Vagina (tissue), 2 donors: ENCODE measurements at regions not wholly inside any gene's neighbourhood (a gene's known extent, or its start where the extent isn't known, plus 50 kb on each side); places are given as distances from the start of the nearest gene placed in this dataset.

Experiments used
- CTCF ChIP-seq, 3 experiments: fragments of 450-650 bp in 2 of 3; fragments of 200-600 bp in 1 of 3; sonication (generic) in 1 of 3; IDR thresholded peaks; one replicate each; pipeline ENCODE4 v1.5.1; 2017 to 2019; ENCODE audit warnings: antibody characterized with exemption in 3 of 3, mild to moderate bottlenecking in 2 of 3, moderate library complexity in 2 of 3
- POLR2A ChIP-seq, 2 donors: fragments of 450-650 bp; IDR thresholded peaks; one replicate each; pipeline ENCODE4 v1.6.1; 2017; ENCODE audit warnings: antibody characterized with exemption in 2 of 2, mild to moderate bottlenecking in 2 of 2, moderate library complexity in 2 of 2
- POLR2AphosphoS5 ChIP-seq, 2 donors: sonication (generic); formaldehyde crosslinking; IDR thresholded peaks; one replicate each; pipeline ENCODE4 v1.9.0; 2017; ENCODE audit warnings: antibody characterized with exemption in 2 of 2, mild to moderate bottlenecking in 2 of 2, low read depth in 1 of 2; ENCODE audit not compliant: insufficient read depth in 1 of 2

GRCh38 chr1:22266141-22266540 is 123.2 kb upstream of the WNT4 start:
- TF ChIP-seq CTCF (IDR thresholded peaks at IDR 0.05) (no peak), POLR2AphosphoS5 (IDR thresholded peaks at IDR 0.05; ENCODE audit: insufficient read depth in 1 of 2, low read depth in 1 of 2) (no peak), POLR2A (IDR thresholded peaks at IDR 0.05) (no peak)
